ENCODE measurements at regions not wholly inside any gene's neighbourhood (a gene's known extent, or its start where the extent isn't known, plus 50 kb on each side); places are given as distances from the start of the nearest gene placed in this dataset.
"Not testable (repeated sequence)": the region's sequence is repeated elsewhere in the genome, so short reads cannot be mapped to it uniquely, and the experiment has no call there.

DNA sequence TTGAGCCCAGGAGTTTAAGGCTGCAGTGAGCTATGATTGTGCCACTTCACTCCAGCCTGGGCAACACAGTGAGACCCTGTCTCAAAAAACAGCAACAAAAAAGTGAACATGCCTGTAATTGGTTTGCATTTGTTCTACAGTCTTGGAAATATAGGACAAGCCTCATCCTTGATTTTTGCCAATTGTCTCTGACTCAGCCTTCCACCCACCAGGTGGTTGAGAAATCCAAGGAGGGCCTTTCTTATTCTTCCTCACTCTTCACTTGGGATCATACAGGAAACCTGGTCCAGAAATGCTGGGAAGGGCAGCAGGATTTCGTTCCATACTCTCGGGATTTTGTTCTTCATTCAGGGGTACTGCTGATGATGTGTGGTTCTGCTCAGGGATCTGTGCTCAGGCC, 94.6 kb downstream of the CDC42EP3 start:
- no peak for FAIRE-seq

DNA sequence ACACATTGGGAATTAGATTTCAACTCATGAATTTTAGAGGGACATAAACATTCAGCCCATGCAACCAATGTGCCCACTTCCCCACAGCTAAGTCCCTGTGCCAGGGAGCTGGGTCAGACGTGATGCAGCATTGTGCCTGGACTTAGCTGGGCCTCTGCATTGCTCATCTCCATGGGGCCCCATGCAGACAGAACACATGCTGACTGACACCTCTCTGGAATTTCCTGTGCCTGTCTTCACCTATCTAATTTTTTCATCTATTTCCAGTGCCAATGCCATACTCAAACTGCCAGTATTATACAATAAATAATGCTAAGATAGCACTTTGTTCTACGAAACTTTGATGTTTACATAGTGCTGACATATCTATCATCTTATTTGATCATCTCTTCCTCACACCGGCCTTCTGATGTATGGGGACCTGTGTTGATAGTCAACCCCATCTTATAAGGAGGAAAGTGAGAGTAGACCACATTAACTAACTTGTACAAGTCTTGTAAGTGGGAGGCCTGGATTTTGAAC, 92.2 kb downstream of the CDC42EP3 start:
- ATAC-seq, result no peak
- WGBS (ENCODE audit: missing lambda C conversion rate), result 68% methylated on average over 3 of the region's 3 CpGs
- Histone ChIP-seq H3K4me3 (no peak overlapping the region), H3K4me1 (peaks cover 14% of the 10 kb centered on the region), H3K27ac (no peak overlapping the region), H3K9me3 (peaks cover 6% of the 10 kb centered on the region; the same call in 1 of the 3 replicates), H3K4me2 (no peak overlapping the region)
- no peak for FAIRE-seq
- ChIA-PET CTCF (interaction anchor here (1.9 kb wide), 1 partner anchor 298 kb away, joined by 5 read pairs; no protein-coding TSS in a partner anchor), POLR2A (no interaction called here)
- no peak for DNase-seq (ENCODE audit: low read depth in 1 of 2, low spot score in 1 of 2)
- TF ChIP-seq SREBF2 (IDR thresholded peaks at IDR 0.05), result no peak
- TF ChIP-seq MAFK (IDR thresholded peaks at IDR 0.05; ENCODE audit: partially characterized antibody), result peak; percentile 53

More for the DNA sequence above, 94.6 kb downstream of the CDC42EP3 start:
- TF ChIP-seq, protein P1, sequence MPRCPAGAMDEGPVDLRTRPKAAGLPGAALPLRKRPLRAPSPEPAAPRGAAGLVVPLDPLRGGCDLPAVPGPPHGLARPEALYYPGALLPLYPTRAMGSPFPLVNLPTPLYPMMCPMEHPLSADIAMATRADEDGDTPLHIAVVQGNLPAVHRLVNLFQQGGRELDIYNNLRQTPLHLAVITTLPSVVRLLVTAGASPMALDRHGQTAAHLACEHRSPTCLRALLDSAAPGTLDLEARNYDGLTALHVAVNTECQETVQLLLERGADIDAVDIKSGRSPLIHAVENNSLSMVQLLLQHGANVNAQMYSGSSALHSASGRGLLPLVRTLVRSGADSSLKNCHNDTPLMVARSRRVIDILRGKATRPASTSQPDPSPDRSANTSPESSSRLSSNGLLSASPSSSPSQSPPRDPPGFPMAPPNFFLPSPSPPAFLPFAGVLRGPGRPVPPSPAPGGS (IDR thresholded peaks at IDR 0.05), result no peak
- no peak for TF ChIP-seq POLR2AphosphoS2 (conservative IDR thresholded peaks at IDR 0.05; ENCODE audit: low read length)
- TF ChIP-seq HEYL (CRISPR knock-in tag; IDR thresholded peaks at IDR 0.05), result no peak
- TF ChIP-seq MYC (IDR thresholded peaks at IDR 0.05; ENCODE audit: borderline replicate concordance, low read length), result no peak
- no peak for TF ChIP-seq FOXS1 (CRISPR knock-in tag; IDR thresholded peaks at IDR 0.05)
- no peak for TF ChIP-seq CEBPB (IDR thresholded peaks at IDR 0.05)
- H3K27ac ChIP-seq, result no peak overlapping the region
- WGBS (ENCODE audit: missing lambda C conversion rate), result 100% methylated on average over 2 of the region's 2 CpGs
- H3K4me1 ChIP-seq, result peaks cover 13% of the 10 kb centered on the region; the same call in 1 of the 3 replicates
- ATAC-seq (no peak), DNase-seq (ENCODE audit: low read depth in 1 of 2, low spot score in 1 of 2) (no peak)
- ChIA-PET POLR2A (no interaction called here), CTCF (interaction anchor here (1.2 kb wide), 1 partner anchor 256 kb away, joined by 3 read pairs; no protein-coding TSS in a partner anchor)
- no peak overlapping the region for H3K4me2 ChIP-seq
- H3K9me3 ChIP-seq, result peaks cover 6% of the 10 kb centered on the region; the same call in 1 of the 3 replicates
- H3K4me3 ChIP-seq, result no peak overlapping the region

DNA sequence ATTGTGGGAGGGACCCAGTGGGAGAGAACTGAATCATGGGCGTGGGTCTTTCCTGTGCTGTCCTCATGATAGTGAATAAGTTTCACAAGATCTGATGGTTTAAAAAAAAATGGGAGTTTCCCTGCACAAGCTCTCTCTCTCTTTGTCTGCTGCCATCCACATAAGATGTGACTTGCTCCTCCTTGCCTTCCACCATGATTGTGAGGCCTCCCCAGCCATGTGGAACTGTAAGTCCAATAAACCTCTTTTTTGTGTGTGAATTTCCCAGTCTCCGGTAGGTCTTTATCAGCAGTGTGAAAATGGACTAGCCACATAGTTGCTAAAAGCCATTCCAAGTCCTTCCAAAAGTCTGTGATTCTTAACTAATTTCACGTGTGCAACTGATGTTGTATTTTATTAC, 91.5 kb downstream of the CDC42EP3 start:
- peaks cover 20% of the 10 kb centered on the region for H3K4me1 ChIP-seq
- DNase-seq (ENCODE audit: low read depth in 1 of 2, low spot score in 1 of 2); FAIRE-seq; H3K27ac ChIP-seq; H3K9me3 ChIP-seq; POLR2A ChIA-PET; ATAC-seq; H3K4me2 ChIP-seq; H3K4me3 ChIP-seq: not testable (repeated sequence)
- CTCF ChIA-PET, result interaction anchor here (1.9 kb wide), 1 partner anchor 297 kb away, joined by 5 read pairs; no protein-coding TSS in a partner anchor
- 84% methylated on average over 3 of the region's 3 CpGs for WGBS (ENCODE audit: missing lambda C conversion rate)

DNA sequence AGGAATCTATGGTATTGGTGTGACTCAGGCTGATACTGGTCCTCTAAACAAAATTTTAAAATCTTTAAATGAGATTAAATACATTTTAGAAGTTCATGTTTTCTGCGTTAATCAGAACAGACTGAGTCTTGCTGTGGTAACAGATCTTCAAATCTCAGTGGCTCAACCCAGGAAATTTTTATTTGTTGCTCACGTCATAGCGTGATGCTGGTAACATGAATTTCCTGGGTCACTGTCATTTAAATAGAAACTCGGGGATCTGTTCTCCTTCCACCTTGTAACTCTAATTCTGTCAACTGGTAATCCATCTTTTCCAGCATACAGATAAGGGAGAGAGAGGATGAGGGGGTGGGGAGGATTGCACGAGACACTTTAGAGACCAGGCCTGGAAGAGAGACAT, 90.0 kb downstream of the CDC42EP3 start:
- DNase-seq (ENCODE audit: low read depth in 1 of 2, low spot score in 1 of 2), result no peak
- Histone ChIP-seq H3K4me3 (no peak overlapping the region), H3K4me2 (no peak overlapping the region), H3K27ac (no peak overlapping the region), H3K4me1 (peaks cover 35% of the 10 kb centered on the region), H3K9me3 (peaks cover 6% of the 10 kb centered on the region; the same call in 1 of the 3 replicates)
- TF ChIP-seq RAD21 (conservative IDR thresholded peaks at IDR 0.05 in 1 of 2, IDR thresholded peaks at IDR 0.05 in 1 of 2) (no peak), PHF8 (IDR thresholded peaks at IDR 0.05; ENCODE audit: borderline replicate concordance, low read depth) (no peak), CHD2 (IDR thresholded peaks at IDR 0.05; ENCODE audit: low read length, partially characterized antibody) (no peak), POLR2A (IDR thresholded peaks at IDR 0.05; ENCODE audit: low read length) (no peak), HEYL (CRISPR knock-in tag; IDR thresholded peaks at IDR 0.05) (no peak), JUNB (IDR thresholded peaks at IDR 0.05) (no peak), KDM1A (IDR thresholded peaks at IDR 0.05; ENCODE audit: low read depth) (no peak), CBX2 (IDR thresholded peaks at IDR 0.05; ENCODE audit: borderline replicate concordance, low read depth) (no peak), ZC3H11A (IDR thresholded peaks at IDR 0.05) (no peak), FOSL2 (IDR thresholded peaks at IDR 0.05) (no peak), FOSL2 (CRISPR knock-in tag; IDR thresholded peaks at IDR 0.05) (no peak), TFCP2L1 (CRISPR knock-in tag; IDR thresholded peaks at IDR 0.05) (no peak), JUN (IDR thresholded peaks at IDR 0.05) (no peak), CBX8 (IDR thresholded peaks at IDR 0.05) (no peak)
- TF ChIP-seq, protein P2, sequence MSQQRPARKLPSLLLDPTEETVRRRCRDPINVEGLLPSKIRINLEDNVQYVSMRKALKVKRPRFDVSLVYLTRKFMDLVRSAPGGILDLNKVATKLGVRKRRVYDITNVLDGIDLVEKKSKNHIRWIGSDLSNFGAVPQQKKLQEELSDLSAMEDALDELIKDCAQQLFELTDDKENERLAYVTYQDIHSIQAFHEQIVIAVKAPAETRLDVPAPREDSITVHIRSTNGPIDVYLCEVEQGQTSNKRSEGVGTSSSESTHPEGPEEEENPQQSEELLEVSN (IDR thresholded peaks at IDR 0.05; ENCODE audit: borderline replicate concordance, low read depth), result no peak
- TF ChIP-seq, protein P3, sequence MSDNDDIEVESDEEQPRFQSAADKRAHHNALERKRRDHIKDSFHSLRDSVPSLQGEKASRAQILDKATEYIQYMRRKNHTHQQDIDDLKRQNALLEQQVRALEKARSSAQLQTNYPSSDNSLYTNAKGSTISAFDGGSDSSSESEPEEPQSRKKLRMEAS (IDR thresholded peaks at IDR 0.05), result no peak
- TF ChIP-seq, protein P1 (IDR thresholded peaks at IDR 0.05), result no peak
- TF ChIP-seq, protein P4, sequence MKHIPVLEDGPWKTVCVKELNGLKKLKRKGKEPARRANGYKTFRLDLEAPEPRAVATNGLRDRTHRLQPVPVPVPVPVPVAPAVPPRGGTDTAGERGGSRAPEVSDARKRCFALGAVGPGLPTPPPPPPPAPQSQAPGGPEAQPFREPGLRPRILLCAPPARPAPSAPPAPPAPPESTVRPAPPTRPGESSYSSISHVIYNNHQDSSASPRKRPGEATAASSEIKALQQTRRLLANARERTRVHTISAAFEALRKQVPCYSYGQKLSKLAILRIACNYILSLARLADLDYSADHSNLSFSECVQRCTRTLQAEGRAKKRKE (CRISPR knock-in tag; IDR thresholded peaks at IDR 0.05; ENCODE audit: low read depth), result no peak
- TF ChIP-seq, protein P5, sequence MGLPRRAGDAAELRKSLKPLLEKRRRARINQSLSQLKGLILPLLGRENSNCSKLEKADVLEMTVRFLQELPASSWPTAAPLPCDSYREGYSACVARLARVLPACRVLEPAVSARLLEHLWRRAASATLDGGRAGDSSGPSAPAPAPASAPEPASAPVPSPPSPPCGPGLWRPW (IDR thresholded peaks at IDR 0.05), result no peak
- no peak for FAIRE-seq
- ChIA-PET POLR2A (no interaction called here), CTCF (no interaction called here)
- WGBS (ENCODE audit: missing lambda C conversion rate), result 94% methylated on average over 5 of the region's 5 CpGs
- no peak for ATAC-seq

All from A549 (cell line).